OCI-LY7 (cell line): ENCODE measurements at regions not wholly inside any gene's neighbourhood (a gene's known extent, or its start where the extent isn't known, plus 50 kb on each side); places are given as distances from the start of the nearest gene placed in this dataset.

Experiments used
- BruUV-seq: library from RNA; stranded (reverse); fragments of 400-500 nt; replicated peaks from 2 replicates; lab custom pipeline; 2021; lab: Mats Ljungman, UMichigan
- CTCF ChIA-PET: fragments of 300-600 bp; sonication (Branson Sonifier 250); formaldehyde crosslinking; loops from one replicate; lab custom pipeline; 2022; ENCODE audit warnings: antibody characterized with exemption; ENCODE audit not compliant: unreplicated experiment; lab: Charles Lee
- POLR2A ChIA-PET: fragments of 300-600 bp; sonication (Branson Sonifier 250); formaldehyde crosslinking; loops from one replicate; lab custom pipeline; 2022; ENCODE audit warnings: antibody characterized with exemption; lab: Charles Lee
- DNase-seq: peaks from one replicate; pipeline ENCODE4 v3.0.0-alpha.2; 2015; ENCODE audit warnings: low spot score
- H2AFZ ChIP-seq: fragments of 200-600 bp; sonication (generic), shearing (Covaris generic); 2 replicates; pipeline ENCODE4 v1.6.1; 2014; ENCODE audit warnings: mild to moderate bottlenecking, antibody characterized with exemption, low read length, moderate library complexity
- H3K27ac ChIP-seq: fragments of 200-600 bp; sonication (generic); 2 replicates; pipeline ENCODE4 v1.5.1; 2014; ENCODE audit warnings: mixed run types, low read depth, mild to moderate bottlenecking, moderate library complexity, low read length, inconsistent platforms; ENCODE audit not compliant: poor library complexity, severe bottlenecking
- H3K36me3 ChIP-seq: fragments of 200-600 bp; sonication (generic); 2 replicates; pipeline ENCODE4 v1.6.1; 2014; ENCODE audit warnings: mild to moderate bottlenecking, antibody characterized with exemption, low read length, moderate library complexity, mixed read lengths; ENCODE audit not compliant: insufficient read depth
- H3K4me1 ChIP-seq: fragments of 200-600 bp; sonication (generic); 2 replicates; pipeline ENCODE4 v1.5.1; 2014; ENCODE audit warnings: mild to moderate bottlenecking, low read length; ENCODE audit not compliant: insufficient read depth, poor library complexity, severe bottlenecking
- H3K4me2 ChIP-seq: fragments of 200-600 bp; sonication (generic); 2 replicates; pipeline ENCODE4 v1.6.1; 2014; ENCODE audit warnings: mild to moderate bottlenecking, low read length
- H3K4me3 ChIP-seq: fragments of 200-600 bp; sonication (generic); 2 replicates; pipeline ENCODE4 v1.5.1; 2014; ENCODE audit warnings: mild to moderate bottlenecking, low read depth, low read length; ENCODE audit not compliant: poor library complexity, severe bottlenecking
- H3K79me2 ChIP-seq: fragments of 200-600 bp; sonication (generic); 2 replicates; pipeline ENCODE4 v1.6.1; 2016; ENCODE audit warnings: low read depth, mild to moderate bottlenecking, low read length, moderate library complexity, mixed read lengths; ENCODE audit not compliant: insufficient read depth
- H3K9me2 ChIP-seq: fragments of 200-600 bp; sonication (generic); 2 replicates; pipeline ENCODE4 v1.6.1; 2016; ENCODE audit warnings: mild to moderate bottlenecking, low read length, mixed read lengths; ENCODE audit not compliant: insufficient read depth
- H3K9me3 ChIP-seq: fragments of 200-600 bp; sonication (generic); 2 replicates; pipeline ENCODE4 v1.6.1; 2014; ENCODE audit warnings: mild to moderate bottlenecking, mixed run types, low read length, mixed read lengths
- H4K20me1 ChIP-seq: fragments of 200-600 bp; sonication (generic); 2 replicates; pipeline ENCODE4 v1.6.1; 2014; ENCODE audit warnings: mild to moderate bottlenecking, antibody characterized with exemption, low read length, moderate library complexity, mixed read lengths; ENCODE audit not compliant: insufficient read depth
- EZH2phosphoT487 ChIP-seq: fragments of 200-600 bp; sonication (generic); IDR thresholded peaks from 2 replicates; pipeline ENCODE4 v1.6.1; 2018; ENCODE audit warnings: low read depth, borderline replicate concordance, mild to moderate bottlenecking, mixed run types, antibody characterized with exemption, low read length, moderate library complexity, mixed read lengths
- intact Hi-C: fragments of 100-400 bp; cut with micrococcal nuclease; formaldehyde crosslinking; loops from one replicate; pipeline ENCODE4 v1.10.0; 2022; ENCODE audit not compliant: unreplicated experiment
- TF ChIP-seq, protein P1 (sequence below): fragments of 200-600 bp; sonication (generic); conservative IDR thresholded peaks from 2 replicates; pipeline ENCODE4 v1.5.1; 2014; ENCODE audit warnings: mild to moderate bottlenecking, antibody characterized with exemption, low read length, moderate library complexity, mixed read lengths

DNA sequence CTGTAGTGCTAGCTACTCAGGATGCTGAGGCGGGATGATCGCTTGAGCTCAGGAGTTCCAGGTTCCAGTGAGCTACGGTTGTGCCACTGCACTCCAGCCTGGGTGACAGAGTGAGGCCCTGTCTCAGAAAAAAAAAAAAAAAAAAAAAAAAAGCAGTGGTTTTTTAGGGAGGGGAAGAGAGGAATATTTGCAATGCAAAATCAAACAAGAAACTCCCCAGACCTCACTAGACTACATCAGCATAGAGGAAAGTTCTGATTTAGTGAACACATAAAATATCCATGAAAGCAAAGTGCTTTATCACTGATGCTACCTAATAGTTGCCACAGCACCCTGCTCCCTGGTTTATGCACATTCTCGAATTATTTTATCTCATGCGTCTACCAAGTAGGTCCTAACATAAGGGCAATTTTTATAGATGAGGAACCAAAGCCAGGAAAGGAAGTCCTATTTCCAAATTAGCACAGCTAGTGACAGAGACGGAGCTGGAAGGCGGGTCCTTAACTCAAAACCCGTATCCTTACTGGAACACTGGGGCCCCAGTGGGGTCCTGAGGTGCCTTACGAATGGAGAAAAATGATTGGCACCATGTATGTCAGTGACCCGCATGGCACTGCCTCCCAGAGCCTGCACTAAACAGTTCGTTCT lies 50.7 kb upstream of the GPR157 start:
- no peak for DNase-seq
- TF ChIP-seq, protein P1, sequence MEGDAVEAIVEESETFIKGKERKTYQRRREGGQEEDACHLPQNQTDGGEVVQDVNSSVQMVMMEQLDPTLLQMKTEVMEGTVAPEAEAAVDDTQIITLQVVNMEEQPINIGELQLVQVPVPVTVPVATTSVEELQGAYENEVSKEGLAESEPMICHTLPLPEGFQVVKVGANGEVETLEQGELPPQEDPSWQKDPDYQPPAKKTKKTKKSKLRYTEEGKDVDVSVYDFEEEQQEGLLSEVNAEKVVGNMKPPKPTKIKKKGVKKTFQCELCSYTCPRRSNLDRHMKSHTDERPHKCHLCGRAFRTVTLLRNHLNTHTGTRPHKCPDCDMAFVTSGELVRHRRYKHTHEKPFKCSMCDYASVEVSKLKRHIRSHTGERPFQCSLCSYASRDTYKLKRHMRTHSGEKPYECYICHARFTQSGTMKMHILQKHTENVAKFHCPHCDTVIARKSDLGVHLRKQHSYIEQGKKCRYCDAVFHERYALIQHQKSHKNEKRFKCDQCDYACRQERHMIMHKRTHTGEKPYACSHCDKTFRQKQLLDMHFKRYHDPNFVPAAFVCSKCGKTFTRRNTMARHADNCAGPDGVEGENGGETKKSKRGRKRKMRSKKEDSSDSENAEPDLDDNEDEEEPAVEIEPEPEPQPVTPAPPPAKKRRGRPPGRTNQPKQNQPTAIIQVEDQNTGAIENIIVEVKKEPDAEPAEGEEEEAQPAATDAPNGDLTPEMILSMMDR = no peak
- no peak for TF ChIP-seq EZH2phosphoT487
- H3K36me3 ChIP-seq = no peaks in the 10 kb centered on the region
- POLR2A ChIA-PET = interaction anchor here (0.6 kb wide), 2 partner anchors 22 to 38 kb away, joined by 3 to 6 read pairs; no protein-coding TSS in a partner anchor
- H3K4me1 ChIP-seq = peaks cover 10% of the 10 kb centered on the region
- no peak overlapping the region for H3K27ac ChIP-seq
- no peaks in the 10 kb centered on the region for H3K9me3 ChIP-seq
- H4K20me1 ChIP-seq = no peaks in the 10 kb centered on the region; the same call in 1 of the 2 replicates
- BruUV-seq = no TSS peak
- CTCF ChIA-PET = no interaction called here
- H3K9me2 ChIP-seq = no peaks in the 10 kb centered on the region
- no peaks in the 10 kb centered on the region for H3K79me2 ChIP-seq
- intact Hi-C loops = no loop called here
- H2AFZ ChIP-seq = peak overlapping the region; percentile 31; the same call in 1 of the 2 replicates
- peak overlapping the region; percentile 24; the same call in 1 of the 2 replicates for H3K4me2 ChIP-seq
- H3K4me3 ChIP-seq = no peak overlapping the region

DNA sequence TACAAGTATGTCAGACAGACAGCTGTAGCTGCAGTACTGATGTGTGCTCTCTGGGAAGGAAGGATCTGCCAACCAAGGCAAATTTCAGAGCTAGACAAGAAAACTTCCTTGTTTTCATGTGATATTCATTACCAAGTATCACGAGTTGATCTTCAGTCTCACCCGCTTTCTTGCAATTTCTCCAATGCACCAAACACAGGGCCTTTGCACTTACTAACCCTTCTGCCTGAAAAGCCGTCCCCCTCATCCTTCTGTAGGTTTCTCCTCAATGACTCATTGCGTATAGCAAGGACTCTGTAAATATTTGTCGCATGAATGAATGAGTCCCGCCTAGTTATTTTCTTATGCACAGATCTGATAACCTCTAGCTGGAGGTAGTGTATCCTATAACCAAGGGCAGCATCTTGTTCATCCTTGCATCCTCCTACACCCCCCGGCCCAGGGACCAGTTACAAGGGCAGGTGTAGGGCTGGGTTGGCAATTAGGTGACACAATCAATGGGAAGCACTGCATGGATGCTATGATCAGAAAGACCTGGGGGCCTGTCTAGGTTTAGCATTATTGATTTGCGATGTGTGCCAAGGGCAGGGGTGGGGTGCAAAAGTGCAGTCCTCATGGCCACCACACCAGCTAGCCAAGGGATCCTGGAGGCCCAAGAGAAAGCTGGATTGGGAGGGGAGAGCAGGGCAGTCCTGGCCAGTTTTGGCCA lies 51.4 kb upstream of the GPR157 start:
- BruUV-seq = no TSS peak
- Histone ChIP-seq H3K4me1 (peaks cover 10% of the 10 kb centered on the region), H4K20me1 (no peaks in the 10 kb centered on the region; the same call in 1 of the 2 replicates), H3K36me3 (no peaks in the 10 kb centered on the region), H3K79me2 (no peaks in the 10 kb centered on the region), H3K27ac (no peak overlapping the region), H3K4me3 (no peak overlapping the region), H3K9me2 (no peaks in the 10 kb centered on the region), H3K4me2 (peak overlapping the region; percentile 24; the same call in 1 of the 2 replicates), H3K9me3 (no peaks in the 10 kb centered on the region), H2AFZ (peak overlapping the region; percentile 31; the same call in 1 of the 2 replicates)
- no peak for DNase-seq
- ChIA-PET POLR2A (no interaction called here), CTCF (interaction anchor here (0.7 kb wide), 1 partner anchor 9 kb away, joined by 3 read pairs; no protein-coding TSS in a partner anchor)
- intact Hi-C loops = no loop called here
- TF ChIP-seq EZH2phosphoT487 = no peak
- TF ChIP-seq, protein P1 = no peak
